NOMO-1 treated with DMSO at 0.1 percent for 48 hours (cell line): ENCODE measurements at regions not wholly inside any gene's neighbourhood (a gene's known extent, or its start where the extent isn't known, plus 50 kb on each side); places are given as distances from the start of the nearest gene placed in this dataset.

ENCODE experiments used
- DNase-seq: peaks from one replicate; lab custom pipeline; 2025; ENCODE audit not compliant: unreplicated experiment; lab: John Stamatoyannopoulos, UW

DNA sequence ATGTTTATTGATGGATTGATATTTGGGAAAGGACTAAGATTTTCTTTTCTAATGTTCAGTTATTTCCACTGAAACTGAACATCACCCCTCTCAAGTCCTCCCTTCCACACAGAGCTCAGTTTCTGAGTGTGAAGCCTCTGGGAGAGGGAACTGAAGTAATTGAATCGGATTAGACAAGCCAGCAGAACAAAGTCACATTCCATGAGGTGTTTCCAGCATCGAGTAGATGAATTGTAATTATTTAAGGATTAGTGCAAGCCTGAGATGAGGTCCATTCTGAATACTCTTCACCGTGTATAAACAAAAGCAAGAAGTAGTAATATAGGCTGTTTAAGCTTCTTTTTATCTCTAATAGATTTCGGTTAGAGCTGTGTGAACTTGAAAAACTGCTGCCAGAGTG lies 2060.5 kb downstream of the MAT2B start:
- DNase-seq = no peak

DNA sequence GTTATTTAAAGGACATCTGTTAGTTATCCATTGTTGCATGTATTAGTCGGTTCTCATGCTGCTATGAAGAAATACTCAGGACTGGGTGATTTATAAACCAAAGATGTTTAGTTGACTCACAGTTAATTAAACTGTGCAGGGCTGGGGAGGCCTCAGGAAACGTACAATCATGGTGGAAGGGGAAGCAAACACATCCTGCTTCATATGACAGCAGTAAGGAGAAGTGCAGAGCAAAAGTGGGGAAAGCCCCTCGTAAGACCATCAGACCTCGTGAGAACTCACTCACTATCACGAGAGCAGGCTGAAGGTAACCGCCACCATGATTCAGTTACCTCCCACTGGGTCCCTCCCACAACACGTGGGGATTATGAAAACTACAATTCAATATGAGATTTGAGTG lies 2064.1 kb downstream of the MAT2B start:
- DNase-seq = no peak

DNA sequence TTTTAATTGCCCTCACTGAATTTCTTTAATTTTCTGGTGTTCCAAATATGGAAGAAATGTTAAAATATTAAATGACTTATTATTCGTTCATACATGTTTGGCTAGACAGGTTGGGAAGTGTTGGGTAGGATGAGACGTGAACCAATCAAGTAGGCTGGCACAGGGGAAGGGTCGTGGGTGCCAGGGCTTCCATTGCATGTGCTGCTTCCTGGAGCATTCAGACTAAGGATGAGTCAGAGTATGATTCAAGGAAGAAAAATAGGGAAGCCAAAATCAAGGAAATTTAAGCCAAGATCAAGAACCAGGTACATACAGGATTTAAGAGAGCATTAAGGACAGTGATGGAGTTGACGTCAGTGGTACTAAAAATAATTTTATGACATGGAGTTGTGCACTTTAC lies 2068.0 kb downstream of the MAT2B start:
- no peak for DNase-seq

- DNase-seq = no peak
These were observed 2068.7 kb downstream of the MAT2B start for GRCh38 chr5:165574100-165574499.

- DNase-seq = no peak
These were observed 2071.4 kb downstream of the MAT2B start for GRCh38 chr5:165576678-165577275.

GRCh38 chr5:165579911-165580310 lies 2074.5 kb downstream of the MAT2B start:
- DNase-seq = no peak

- no peak for DNase-seq
These were observed 2089.3 kb downstream of the MAT2B start for GRCh38 chr5:165594693-165595092.

DNA sequence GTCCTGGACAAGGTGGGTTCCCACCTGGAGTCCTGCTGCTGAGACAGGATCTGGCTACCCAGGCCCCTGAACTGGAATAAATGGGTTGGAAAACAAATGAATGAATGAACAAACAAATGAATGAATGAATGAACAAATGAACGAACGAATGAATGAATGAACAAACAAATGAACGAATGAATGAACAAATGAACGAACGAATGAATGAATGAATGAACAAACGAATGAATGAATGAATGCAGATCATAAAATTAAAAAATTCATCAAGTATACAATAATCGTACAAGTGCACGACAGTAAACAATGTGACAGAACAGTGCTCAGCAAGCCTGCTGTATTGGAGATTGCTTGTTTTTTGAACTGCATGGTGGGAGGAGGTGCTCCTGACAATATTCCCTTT lies 2097.1 kb downstream of the MAT2B start:
- DNase-seq = no peak

DNA sequence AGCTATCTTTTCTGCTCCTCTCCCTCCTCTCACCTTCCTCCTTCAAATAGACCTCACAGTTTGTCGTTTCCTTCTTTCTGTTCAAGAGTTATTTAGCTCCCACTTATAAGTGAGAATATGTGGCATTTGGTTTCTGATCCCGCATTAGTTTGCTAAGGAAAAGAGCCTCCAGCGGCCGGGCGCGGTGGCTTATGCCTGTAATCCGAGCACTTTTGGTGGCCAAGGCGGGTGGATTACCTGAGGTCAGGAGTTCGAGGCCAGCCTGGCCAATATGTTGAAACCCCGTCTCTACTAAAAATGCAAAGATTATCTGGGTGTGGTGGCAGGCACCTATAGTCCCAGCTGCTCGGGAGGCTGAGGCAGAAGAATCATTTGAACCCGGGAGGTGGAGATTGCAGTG lies 2101.6 kb downstream of the MAT2B start:
- DNase-seq = no peak

- DNase-seq = no peak
These were observed 2104.5 kb downstream of the MAT2B start for GRCh38 chr5:165609871-165610270.

DNA sequence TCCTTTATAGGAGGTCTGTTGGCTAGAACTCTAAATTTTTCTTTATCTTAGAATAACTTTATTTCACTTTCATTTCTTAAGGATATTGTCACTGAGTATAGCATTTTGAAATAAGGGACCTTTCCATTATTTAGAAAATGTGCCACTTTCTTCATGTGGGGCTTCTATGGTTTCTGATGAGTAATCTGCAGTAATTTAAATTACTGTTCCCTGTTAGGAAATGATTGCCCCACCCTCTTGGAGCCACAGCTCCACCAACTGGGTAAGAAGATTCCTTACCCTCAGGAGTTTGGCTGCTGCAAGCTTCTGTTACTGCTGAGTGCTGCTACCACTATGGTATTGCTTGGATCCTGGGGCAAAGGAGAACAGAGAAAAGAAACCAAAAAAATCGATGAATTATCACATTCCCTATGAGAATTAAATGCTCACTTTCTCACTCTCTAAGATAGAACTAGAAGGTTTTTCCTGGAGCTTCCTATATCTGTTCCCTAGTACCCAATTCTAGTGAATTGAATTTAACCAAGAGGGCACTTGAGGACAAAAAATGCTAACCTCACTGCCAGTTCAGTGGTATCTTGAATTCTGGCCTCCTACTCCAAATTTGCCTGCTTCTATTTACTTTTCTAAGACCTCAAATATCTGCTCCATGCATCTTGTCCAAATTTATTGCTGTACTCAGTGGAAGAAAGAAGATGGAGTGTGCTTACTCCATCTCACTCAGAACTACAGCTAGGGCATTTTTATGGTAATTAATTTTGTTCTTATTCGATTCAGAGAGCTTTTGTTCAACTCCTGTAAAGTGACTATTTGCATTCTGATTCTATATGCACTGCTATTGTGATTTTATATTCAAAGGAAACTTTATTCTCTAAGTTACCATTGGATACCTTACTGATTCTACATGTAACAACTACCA lies 2111.3 kb downstream of the MAT2B start:
- DNase-seq = peak; percentile 78

DNA sequence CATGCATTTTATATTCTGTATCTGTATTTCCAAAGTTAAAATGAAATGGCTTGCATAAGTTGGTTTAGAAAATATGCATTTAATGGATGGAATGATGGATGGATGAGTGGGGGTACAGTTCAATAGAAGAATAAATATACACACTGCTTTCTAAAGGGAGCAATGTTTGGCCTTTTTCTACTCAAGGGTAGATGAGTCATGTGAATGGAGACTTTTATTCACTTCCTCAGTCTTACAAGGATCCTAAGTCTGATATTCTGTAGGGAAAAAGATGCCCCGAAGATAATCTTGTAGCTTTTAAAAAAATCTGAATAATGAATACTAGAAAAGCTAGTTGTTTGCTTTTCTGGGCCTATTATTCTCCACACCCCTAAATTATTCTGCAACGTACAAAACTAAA lies 2112.1 kb downstream of the MAT2B start:
- no peak for DNase-seq

DNA sequence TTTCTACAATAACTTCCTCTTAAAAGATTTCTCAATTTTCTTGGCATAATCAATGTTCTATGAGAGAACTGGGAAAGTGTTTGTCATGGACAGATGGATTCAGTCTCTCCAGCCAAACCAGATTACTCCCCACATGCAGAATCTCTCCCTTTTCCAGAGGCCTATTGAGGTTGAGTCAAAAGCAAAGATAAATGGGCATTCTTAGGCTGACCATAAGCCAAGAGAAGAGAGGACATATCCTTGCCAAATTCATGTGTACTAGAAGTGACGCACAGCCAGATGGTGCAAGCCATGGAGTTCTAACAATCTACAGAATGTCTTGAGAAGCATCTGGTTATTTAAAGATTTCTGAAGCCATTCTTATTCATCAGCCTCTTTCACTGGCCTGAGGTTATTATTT lies 2115.0 kb downstream of the MAT2B start:
- no peak for DNase-seq

- peak; percentile 4 for DNase-seq
These were observed 2117.6 kb downstream of the MAT2B start for GRCh38 chr5:165622864-165623536.

- no peak for DNase-seq
These were observed 2118.9 kb downstream of the MAT2B start for GRCh38 chr5:165624166-165624946.

DNA sequence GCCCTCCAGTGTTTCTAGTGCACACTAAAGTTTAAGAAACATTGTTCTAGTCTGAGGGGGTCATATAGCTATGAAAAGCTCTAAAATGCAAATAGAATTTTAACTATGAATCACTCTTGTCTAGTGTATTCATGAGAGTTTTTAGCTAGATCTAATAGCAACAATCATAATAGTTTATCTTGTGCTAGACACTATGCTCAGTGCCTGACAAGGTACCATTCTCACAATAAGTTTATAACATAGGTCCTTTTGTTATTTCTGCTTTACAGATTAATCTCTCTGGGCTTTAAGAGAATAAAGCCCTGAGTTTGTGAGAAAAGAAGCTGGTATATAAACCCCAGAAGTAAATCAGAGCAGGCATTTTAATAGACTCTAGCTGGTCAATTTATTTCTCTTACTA lies 2120.7 kb downstream of the MAT2B start:
- no peak for DNase-seq

DNA sequence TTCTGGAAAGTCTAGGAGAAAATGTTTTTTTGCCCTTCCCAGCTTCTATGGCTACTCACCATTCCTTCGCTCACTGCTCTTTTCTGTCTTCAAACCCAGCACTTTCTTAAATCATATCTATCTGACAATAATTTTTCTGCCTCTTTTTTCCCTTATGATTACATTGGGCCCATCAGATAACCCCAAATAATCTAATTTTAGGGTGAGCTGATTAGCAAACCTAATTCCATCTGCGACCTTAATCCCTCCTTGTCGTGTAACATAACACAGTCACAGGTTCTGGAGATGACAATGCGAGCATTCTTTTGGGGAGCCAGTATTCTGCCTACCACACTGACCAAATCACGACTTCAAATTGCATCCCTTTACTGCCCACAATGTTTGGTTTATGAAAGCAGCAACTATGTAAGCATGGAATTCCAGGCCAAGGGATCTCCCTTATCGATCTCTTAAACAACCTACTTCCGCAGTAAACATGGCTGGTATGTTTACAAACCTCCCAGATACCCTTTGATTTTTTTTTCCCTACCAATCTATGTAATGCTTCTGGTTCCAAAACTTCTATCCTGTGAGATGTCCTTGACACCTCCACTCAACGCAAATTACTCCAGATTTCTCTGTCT lies 2122.2 kb downstream of the MAT2B start:
- no peak for DNase-seq

DNA sequence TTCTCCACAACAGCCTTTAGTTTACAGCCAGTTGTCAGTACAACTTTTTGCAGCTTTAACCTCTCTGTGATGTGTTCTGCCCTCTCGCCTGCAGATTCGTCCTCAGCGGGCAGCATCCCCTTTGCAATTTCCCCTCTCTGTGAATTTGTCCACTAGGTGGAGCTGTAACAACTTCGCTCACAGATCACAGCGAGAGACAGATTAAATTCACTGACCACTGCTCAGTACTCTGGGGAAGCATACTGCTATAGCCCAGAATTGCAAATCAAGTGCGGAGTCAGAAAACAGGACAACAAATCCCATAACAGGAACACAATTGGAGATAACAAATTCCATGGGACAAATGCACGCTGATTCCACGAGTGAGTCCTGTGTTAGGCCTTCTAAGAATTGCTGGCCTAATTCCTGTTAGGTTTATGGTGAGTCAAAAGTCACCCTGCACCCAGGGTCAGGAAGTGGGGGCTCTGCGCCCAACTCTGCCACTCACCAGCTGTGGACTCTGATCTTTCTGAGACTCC lies 2124.9 kb downstream of the MAT2B start:
- peak; percentile 55 for DNase-seq

GRCh38 chr5:165631235-165631634 lies 2125.8 kb downstream of the MAT2B start:
- DNase-seq = no peak

DNA sequence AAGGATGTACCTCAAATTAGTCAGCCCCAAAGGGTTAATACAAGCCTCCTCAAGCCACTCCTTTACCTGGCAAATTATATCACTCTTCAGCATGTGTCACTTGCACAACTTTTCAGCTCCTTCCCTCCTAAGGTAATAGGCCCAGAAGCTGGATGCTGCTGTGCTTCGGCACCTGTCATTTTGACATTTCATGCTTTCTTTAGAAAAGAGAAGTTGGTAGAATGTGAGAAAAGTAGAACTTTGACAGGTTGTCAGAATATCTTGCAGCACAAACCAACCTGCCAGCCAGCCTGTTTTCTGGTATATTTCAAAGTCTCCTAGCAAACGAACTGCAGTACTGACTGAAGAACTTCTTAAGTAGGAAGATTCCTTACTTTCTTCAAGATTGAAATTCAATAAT lies 2136.9 kb downstream of the MAT2B start:
- DNase-seq = no peak
